Gastroesophageal sphincter (tissue), 4 donors: ENCODE measurements at regions not wholly inside any gene's neighbourhood (a gene's known extent, or its start where the extent isn't known, plus 50 kb on each side); places are given as distances from the start of the nearest gene placed in this dataset.

ENCODE experiments used
- ATAC-seq: fragments of 150-250 bp; one replicate; pipeline ENCODE4 v1.9.1; 2016; ENCODE audit warnings: mild to moderate bottlenecking, moderate library complexity
- H3K27ac ChIP-seq, 4 donors: fragments of 200-600 bp; sonication (generic) in 3 of 4; 1 replicate in 3 of 4; 2 replicates in 1 of 4; pipeline ENCODE4 v1.5.1; 2016 to 2019
- H3K27me3 ChIP-seq: fragments of 200-600 bp; sonication (generic); one replicate; pipeline ENCODE4 v1.5.1; 2019
- H3K36me3 ChIP-seq, 2 donors: fragments of 200-600 bp; sonication (generic); one replicate each; pipeline ENCODE4 v1.5.1; 2019; ENCODE audit warnings: control low read depth in 1 of 2
- H3K4me1 ChIP-seq, 3 donors: fragments of 200-600 bp; sonication (generic); 1 replicate in 2 of 3; 2 replicates in 1 of 3; pipeline ENCODE4 v1.5.1; 2016 to 2019; ENCODE audit warnings: control low read depth in 2 of 3
- H3K4me3 ChIP-seq, 2 donors: fragments of 200-600 bp; sonication (generic); one replicate each; pipeline ENCODE4 v1.5.1; 2019; ENCODE audit warnings: mild to moderate bottlenecking in 1 of 2, moderate library complexity in 1 of 2
- H3K9me3 ChIP-seq, 3 donors: fragments of 200-600 bp; sonication (generic); one replicate each; pipeline ENCODE4 v1.5.1; 2017 to 2019; ENCODE audit warnings: control low read depth in 2 of 3
- CTCF ChIP-seq, 4 experiments: fragments of 200-600 bp in 2 of 4; fragments of 450-650 bp in 2 of 4; sonication (generic) in 1 of 4; IDR thresholded peaks; one replicate each; pipeline ENCODE4 v1.5.1; 2017 to 2019; ENCODE audit warnings: antibody characterized with exemption in 4 of 4, mild to moderate bottlenecking in 2 of 4, moderate library complexity in 2 of 4
- EP300 ChIP-seq: sonication (generic); formaldehyde crosslinking; IDR thresholded peaks from one replicate; pipeline ENCODE4 v1.6.1; 2017; ENCODE audit warnings: antibody characterized with exemption, mild to moderate bottlenecking
- POLR2A ChIP-seq, 2 donors: fragments of 450-650 bp; IDR thresholded peaks; one replicate each; pipeline ENCODE4 v1.6.1; 2017; ENCODE audit warnings: antibody characterized with exemption in 2 of 2, mild to moderate bottlenecking in 2 of 2, moderate library complexity in 1 of 2
- POLR2AphosphoS5 ChIP-seq: sonication (generic); formaldehyde crosslinking; IDR thresholded peaks from one replicate; pipeline ENCODE4 v1.6.1; 2017; ENCODE audit warnings: antibody characterized with exemption
- WGBS, 2 donors: methylation state at CpG; one replicate each; pipeline ENCODE4 v1.1.5; 2018; ENCODE audit warnings: low coverage in 1 of 2; 5-methylcytosine and 5-hydroxymethylcytosine counted together

GRCh38 chr2:23092831-23093230, 292.1 kb upstream of the KLHL29 start:
- H3K27ac ChIP-seq, result no peak overlapping the region
- no peaks in the 10 kb centered on the region for H3K27me3 ChIP-seq
- no peaks in the 10 kb centered on the region for H3K9me3 ChIP-seq
- ATAC-seq, result no peak
- no peak overlapping the region for H3K4me3 ChIP-seq
- WGBS, 2 donors, result 40 to 41% methylated on average over 3 of the region's 3 CpGs
- H3K4me1 ChIP-seq, result no peaks in the 10 kb centered on the region
- TF ChIP-seq EP300 (no peak), POLR2AphosphoS5 (no peak), POLR2A (IDR thresholded peaks at IDR 0.05) (no peak), CTCF (IDR thresholded peaks at IDR 0.05) (no peak)
- H3K36me3 ChIP-seq, result no peaks in the 10 kb centered on the region

GRCh38 chr2:23093513-23093912, 291.5 kb upstream of the KLHL29 start:
- H3K36me3 ChIP-seq, result no peaks in the 10 kb centered on the region
- H3K4me1 ChIP-seq, result no peaks in the 10 kb centered on the region
- H3K9me3 ChIP-seq, result no peaks in the 10 kb centered on the region
- H3K27me3 ChIP-seq, result no peaks in the 10 kb centered on the region
- 9 to 20% methylated on average over 1 of the region's 1 CpG for WGBS, 2 donors
- H3K27ac ChIP-seq, result no peak overlapping the region
- no peak for ATAC-seq
- H3K4me3 ChIP-seq, result no peak overlapping the region
- no peak for TF ChIP-seq POLR2AphosphoS5
- TF ChIP-seq EP300, result no peak
- no peak for TF ChIP-seq POLR2A (IDR thresholded peaks at IDR 0.05)
- no peak for TF ChIP-seq CTCF (IDR thresholded peaks at IDR 0.05)

- no peak overlapping the region for H3K4me3 ChIP-seq
- 67 to 85% methylated on average over 2 to 3 of the region's 3 CpGs for WGBS, 2 donors
- no peaks in the 10 kb centered on the region for H3K4me1 ChIP-seq
- no peak for TF ChIP-seq POLR2AphosphoS5
- TF ChIP-seq EP300, result no peak
- H3K27me3 ChIP-seq, result no peaks in the 10 kb centered on the region
- H3K9me3 ChIP-seq, result no peaks in the 10 kb centered on the region
- H3K36me3 ChIP-seq, result no peaks in the 10 kb centered on the region
- H3K27ac ChIP-seq, result no peak overlapping the region
- no peak for ATAC-seq
Observed at GRCh38 chr2:23096906-23097602, 287.9 kb upstream of the KLHL29 start.

- no peak for ATAC-seq
- no peaks in the 10 kb centered on the region for H3K36me3 ChIP-seq
- no peaks in the 10 kb centered on the region for H3K4me1 ChIP-seq
- TF ChIP-seq POLR2A (IDR thresholded peaks at IDR 0.05) (no peak), CTCF (IDR thresholded peaks at IDR 0.05) (no peak), EP300 (no peak), POLR2AphosphoS5 (no peak)
- WGBS, 2 donors, result 54 to 71% methylated on average over 1 to 2 of the region's 2 CpGs
- H3K27me3 ChIP-seq, result no peaks in the 10 kb centered on the region
- no peaks in the 10 kb centered on the region for H3K9me3 ChIP-seq
- H3K4me3 ChIP-seq, result no peak overlapping the region
- no peak overlapping the region for H3K27ac ChIP-seq
Observed at GRCh38 chr2:23100406-23100805, 284.6 kb upstream of the KLHL29 start.

GRCh38 chr2:23106242-23106785, 278.7 kb upstream of the KLHL29 start:
- H3K4me1 ChIP-seq, result no peaks in the 10 kb centered on the region
- WGBS, 2 donors, result 32 to 50% methylated on average over 4 of the region's 4 CpGs
- no peak for ATAC-seq

More at GRCh38 chr2:23106242-23106785, 278.7 kb upstream of the KLHL29 start:
- Histone ChIP-seq H3K4me3 (no peak overlapping the region), H3K36me3 (no peaks in the 10 kb centered on the region), H3K27ac (no peak overlapping the region), H3K27me3 (no peaks in the 10 kb centered on the region), H3K9me3 (peaks cover 0 to 13% (median 0%) of the 10 kb centered on the region in 3 donors)
- TF ChIP-seq POLR2A (IDR thresholded peaks at IDR 0.05), result no peak
- no peak for TF ChIP-seq POLR2AphosphoS5
- TF ChIP-seq CTCF (IDR thresholded peaks at IDR 0.05), result no peak
- TF ChIP-seq EP300, result no peak
